GM23248 (cell line): ENCODE measurements at regions not wholly inside any gene's neighbourhood (a gene's known extent, or its start where the extent isn't known, plus 50 kb on each side); places are given as distances from the start of the nearest gene placed in this dataset.

ENCODE experiments used
- EZH2 ChIP-seq: fragments of 200-600 bp; sonication (generic); IDR thresholded peaks from 2 replicates; pipeline ENCODE4 v1.6.1; 2018; ENCODE audit warnings: antibody characterized with exemption, mild to moderate bottlenecking; ENCODE audit not compliant: insufficient read depth, poor library complexity, severe bottlenecking
- EZH2phosphoT487 ChIP-seq: fragments of 200-600 bp; sonication (generic); IDR thresholded peaks from 2 replicates; pipeline ENCODE4 v1.6.1; 2018; ENCODE audit warnings: antibody characterized with exemption, moderate library complexity, mild to moderate bottlenecking, low read depth; ENCODE audit not compliant: insufficient read depth

GRCh38 chr4:157550028-157550427 lies 329.5 kb downstream of the GRIA2 start:
- TF ChIP-seq EZH2 (no peak), EZH2phosphoT487 (no peak)
